Stimulated activated memory B cell treated with anti-CD40 and anti-IgM and Interleukin-4, amounts not matched to agents 10 μg/mL and 1 μg/mL and 100 μg/mL, for 72 hours (primary cell): ENCODE measurements at regions not wholly inside any gene's neighbourhood (a gene's known extent, or its start where the extent isn't known, plus 50 kb on each side); places are given as distances from the start of the nearest gene placed in this dataset.

Experiments
- ATAC-seq: fragments of 150-1000 bp; cut with Tn5 transposase; 2 replicates; pipeline ENCODE4 v1.10.0; 2021
- H3K27ac Mint-ChIP-seq: one replicate; pipeline ENCODE4 v1.8.0; 2022; ENCODE audit warnings: mild to moderate bottlenecking, mixed read lengths
- H3K27me3 Mint-ChIP-seq: one replicate; pipeline ENCODE4 v1.8.0; 2022; ENCODE audit warnings: mixed read lengths
- H3K36me3 Mint-ChIP-seq: one replicate; pipeline ENCODE4 v1.8.0; 2022; ENCODE audit warnings: mixed read lengths
- H3K4me1 Mint-ChIP-seq: one replicate; pipeline ENCODE4 v1.8.0; 2022; ENCODE audit warnings: mixed read lengths
- H3K4me3 Mint-ChIP-seq: one replicate; pipeline ENCODE4 v1.8.0; 2022; ENCODE audit warnings: mild to moderate bottlenecking, moderate library complexity, mixed read lengths
- H3K9me3 Mint-ChIP-seq: one replicate; pipeline ENCODE4 v1.8.0; 2022; ENCODE audit warnings: mixed read lengths

- Mint-ChIP-seq H3K36me3 (no peaks in the 10 kb centered on the region), H3K4me1 (no peaks in the 10 kb centered on the region), H3K27me3 (peaks cover 28% of the 10 kb centered on the region), H3K9me3 (no peaks in the 10 kb centered on the region), H3K4me3 (no peak overlapping the region), H3K27ac (no peak overlapping the region)
- ATAC-seq: no peak
These were observed 50.7 kb upstream of the SPATA12 start for GRCh38 chr3:57009802-57010201.

- H3K27ac Mint-ChIP-seq: no peak overlapping the region
- no peaks in the 10 kb centered on the region for H3K9me3 Mint-ChIP-seq
- H3K27me3 Mint-ChIP-seq: peaks cover 32% of the 10 kb centered on the region
- H3K4me1 Mint-ChIP-seq: no peaks in the 10 kb centered on the region
- ATAC-seq: no peak
- no peak overlapping the region for H3K4me3 Mint-ChIP-seq
- H3K36me3 Mint-ChIP-seq: no peaks in the 10 kb centered on the region
These were observed 51.1 kb upstream of the SPATA12 start for GRCh38 chr3:57009367-57009766.

DNA sequence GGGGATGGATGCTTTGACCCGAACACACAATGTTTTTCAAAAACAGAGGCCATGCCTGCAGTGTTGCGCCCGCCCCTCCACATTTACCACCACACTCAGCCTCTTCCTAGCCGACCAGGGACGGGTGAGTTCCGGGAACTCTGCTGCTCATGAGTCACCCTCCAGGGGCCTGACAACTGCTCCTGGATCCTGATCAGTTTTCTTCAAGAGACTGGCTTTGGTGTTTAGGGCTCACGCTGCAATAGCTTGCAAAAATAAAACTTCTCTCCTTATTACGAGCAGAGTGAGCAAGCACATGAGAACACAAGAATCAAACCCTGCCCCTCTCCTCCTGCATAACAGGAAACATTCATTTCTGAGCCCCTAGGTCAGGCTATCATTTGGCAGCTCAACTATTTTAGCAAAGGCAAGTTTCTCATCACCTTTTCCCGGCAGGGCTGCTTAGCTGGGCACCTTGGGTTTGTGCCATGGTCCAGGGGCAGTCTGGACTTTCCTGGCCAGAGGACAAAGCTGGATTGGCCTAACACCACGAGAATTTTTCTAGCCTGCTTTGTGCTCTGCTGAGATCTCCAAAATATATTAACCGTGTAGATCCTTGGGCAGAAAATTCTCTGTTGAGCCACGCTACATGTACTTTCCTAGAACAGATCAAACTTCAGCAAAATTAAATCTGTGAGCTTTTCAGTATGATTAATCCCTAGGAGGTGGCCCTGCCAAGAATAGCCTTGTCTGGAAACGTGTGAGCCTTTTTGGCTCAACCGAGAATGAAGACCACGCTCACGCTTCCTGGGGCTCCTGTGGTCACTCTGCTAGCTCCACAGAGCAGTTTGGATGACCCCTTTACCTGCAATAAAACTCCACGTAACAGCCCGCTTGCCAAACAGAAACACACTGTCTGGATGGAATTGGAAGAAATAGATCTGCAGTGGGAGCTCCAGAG is 52.7 kb upstream of the SPATA12 start:
- ATAC-seq: no peak
- Mint-ChIP-seq H3K4me3 (no peak overlapping the region), H3K4me1 (no peaks in the 10 kb centered on the region), H3K9me3 (no peaks in the 10 kb centered on the region), H3K36me3 (no peaks in the 10 kb centered on the region), H3K27ac (no peak overlapping the region), H3K27me3 (peaks cover 34% of the 10 kb centered on the region)

- H3K36me3 Mint-ChIP-seq: no peaks in the 10 kb centered on the region
- no peaks in the 10 kb centered on the region for H3K4me1 Mint-ChIP-seq
- peaks cover 34% of the 10 kb centered on the region for H3K27me3 Mint-ChIP-seq
- H3K4me3 Mint-ChIP-seq: no peak overlapping the region
- no peaks in the 10 kb centered on the region for H3K9me3 Mint-ChIP-seq
- H3K27ac Mint-ChIP-seq: no peak overlapping the region
- no peak for ATAC-seq
These were observed 53.5 kb upstream of the SPATA12 start for GRCh38 chr3:57006949-57007419.

GRCh38 chr3:57006179-57006657 is 54.2 kb upstream of the SPATA12 start:
- Mint-ChIP-seq H3K27ac (no peak overlapping the region), H3K27me3 (peaks cover 34% of the 10 kb centered on the region), H3K36me3 (no peaks in the 10 kb centered on the region), H3K9me3 (no peaks in the 10 kb centered on the region), H3K4me1 (no peaks in the 10 kb centered on the region), H3K4me3 (no peak overlapping the region)
- no peak for ATAC-seq

GRCh38 chr3:57004229-57004628 is 56.2 kb upstream of the SPATA12 start:
- H3K36me3 Mint-ChIP-seq: no peaks in the 10 kb centered on the region
- no peak overlapping the region for H3K4me3 Mint-ChIP-seq
- H3K4me1 Mint-ChIP-seq: no peaks in the 10 kb centered on the region
- ATAC-seq: no peak
- no peaks in the 10 kb centered on the region for H3K9me3 Mint-ChIP-seq
- H3K27ac Mint-ChIP-seq: no peak overlapping the region
- peaks cover 34% of the 10 kb centered on the region for H3K27me3 Mint-ChIP-seq

- Mint-ChIP-seq H3K4me1 (no peaks in the 10 kb centered on the region), H3K36me3 (no peaks in the 10 kb centered on the region), H3K4me3 (no peak overlapping the region), H3K27me3 (peaks cover 34% of the 10 kb centered on the region), H3K27ac (no peak overlapping the region), H3K9me3 (no peaks in the 10 kb centered on the region)
- no peak for ATAC-seq
These were observed 56.8 kb upstream of the SPATA12 start for GRCh38 chr3:57003676-57004075.

DNA sequence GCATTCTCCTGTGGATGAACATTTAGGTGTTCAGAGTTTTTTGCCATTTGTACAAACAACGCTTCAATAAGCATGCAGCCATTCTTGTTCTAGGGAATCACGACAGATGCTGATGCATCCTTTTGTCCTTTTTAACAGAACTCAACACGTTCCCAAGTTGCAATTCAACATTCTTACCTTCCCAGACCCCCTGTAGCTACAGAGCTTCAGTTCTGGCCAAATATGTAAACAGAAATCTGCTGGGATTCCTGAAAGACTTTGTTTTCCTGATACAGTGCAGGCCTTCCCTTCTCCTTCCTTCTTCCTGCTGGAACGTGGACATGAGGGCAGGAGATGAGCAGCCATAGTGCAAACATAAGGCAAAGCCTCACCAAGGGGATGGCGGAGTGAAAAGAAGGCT is 59.1 kb upstream of the SPATA12 start:
- Mint-ChIP-seq H3K4me3 (no peak overlapping the region), H3K9me3 (no peaks in the 10 kb centered on the region), H3K36me3 (no peaks in the 10 kb centered on the region), H3K4me1 (no peaks in the 10 kb centered on the region), H3K27ac (no peak overlapping the region), H3K27me3 (peaks cover 21% of the 10 kb centered on the region)
- ATAC-seq: no peak

DNA sequence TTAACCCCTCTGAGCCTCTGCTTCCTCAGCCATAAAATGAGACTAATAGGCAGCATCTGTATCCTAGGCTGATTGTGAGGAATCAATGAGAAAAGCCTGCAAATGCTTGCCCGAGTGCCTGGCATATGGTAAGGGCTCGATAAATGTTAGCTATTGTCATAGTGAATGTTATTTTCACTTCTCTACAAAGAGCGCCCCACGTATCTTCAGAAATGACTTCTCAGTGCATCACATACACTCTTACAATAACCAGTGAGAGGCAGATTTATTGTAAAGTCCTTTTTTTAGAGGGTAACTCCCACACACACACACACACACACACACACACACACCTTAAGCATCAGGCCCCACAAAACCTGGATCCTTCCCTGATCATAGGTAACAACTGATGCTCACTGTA is 60.5 kb upstream of the SPATA12 start:
- H3K27ac Mint-ChIP-seq: no peak overlapping the region
- H3K9me3 Mint-ChIP-seq: no peaks in the 10 kb centered on the region
- H3K27me3 Mint-ChIP-seq: peaks cover 8% of the 10 kb centered on the region
- ATAC-seq: peak; percentile 81
- H3K4me3 Mint-ChIP-seq: no peak overlapping the region
- H3K4me1 Mint-ChIP-seq: peaks cover 7% of the 10 kb centered on the region
- no peaks in the 10 kb centered on the region for H3K36me3 Mint-ChIP-seq

DNA sequence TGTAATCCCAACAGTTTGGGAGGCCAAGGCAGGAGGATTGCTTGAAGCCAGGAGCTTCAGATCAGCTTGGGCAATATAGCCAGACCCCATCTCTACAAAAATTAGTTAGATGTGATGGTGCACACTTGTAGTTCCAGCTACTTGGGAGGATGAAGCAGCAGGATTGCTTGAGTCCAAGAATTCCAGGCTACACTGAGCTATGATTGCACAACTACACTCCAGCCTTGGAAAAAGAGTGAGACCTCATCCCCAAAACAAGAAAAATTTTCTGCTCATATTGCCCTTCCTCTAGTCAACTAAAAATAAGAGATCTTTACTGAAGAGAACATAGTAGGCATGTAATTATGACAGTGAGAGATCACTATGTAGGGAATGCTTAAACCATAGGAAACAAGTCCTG is 60.9 kb upstream of the SPATA12 start:
- Mint-ChIP-seq H3K27ac (no peak overlapping the region), H3K9me3 (no peaks in the 10 kb centered on the region), H3K4me3 (no peak overlapping the region), H3K27me3 (peaks cover 3% of the 10 kb centered on the region), H3K36me3 (no peaks in the 10 kb centered on the region), H3K4me1 (peaks cover 7% of the 10 kb centered on the region)
- ATAC-seq: no peak

- ATAC-seq: no peak
- no peak overlapping the region for H3K27ac Mint-ChIP-seq
- peaks cover 7% of the 10 kb centered on the region for H3K4me1 Mint-ChIP-seq
These were observed 62.4 kb upstream of the SPATA12 start for GRCh38 chr3:56998076-56998529.

DNA sequence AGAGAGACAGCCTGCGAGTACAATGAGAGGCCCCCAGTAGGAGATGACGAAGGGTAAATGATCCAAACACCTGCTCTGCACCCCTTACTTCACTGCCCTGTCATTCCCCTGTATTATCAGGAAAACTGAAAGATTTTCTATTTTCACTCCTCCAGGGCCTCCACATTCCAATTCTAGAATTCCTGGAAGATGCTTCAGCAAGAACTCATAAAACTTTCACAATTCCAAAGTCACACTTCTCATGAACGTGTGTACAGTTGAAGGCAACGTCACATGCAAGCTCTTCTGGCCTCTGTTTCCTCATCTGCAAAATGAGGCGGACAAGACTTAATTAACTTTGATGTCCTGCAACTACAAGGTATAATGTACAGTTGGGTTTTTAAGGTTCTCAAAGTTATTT is 62.8 kb upstream of the SPATA12 start:
- no peak for ATAC-seq

More at GRCh38 chr3:56998076-56998529, 62.4 kb upstream of the SPATA12 start:
- Mint-ChIP-seq H3K36me3 (no peaks in the 10 kb centered on the region), H3K4me3 (no peak overlapping the region), H3K9me3 (no peaks in the 10 kb centered on the region), H3K27me3 (no peaks in the 10 kb centered on the region)

GRCh38 chr3:56997041-56997440 is 63.4 kb upstream of the SPATA12 start:
- Mint-ChIP-seq H3K27me3 (no peaks in the 10 kb centered on the region), H3K36me3 (no peaks in the 10 kb centered on the region), H3K9me3 (no peaks in the 10 kb centered on the region), H3K27ac (no peak overlapping the region), H3K4me1 (peaks cover 7% of the 10 kb centered on the region), H3K4me3 (no peak overlapping the region)
- ATAC-seq: no peak

More for the DNA sequence above, 62.8 kb upstream of the SPATA12 start:
- no peaks in the 10 kb centered on the region for H3K27me3 Mint-ChIP-seq
- no peak overlapping the region for H3K27ac Mint-ChIP-seq
- H3K4me1 Mint-ChIP-seq: peaks cover 7% of the 10 kb centered on the region
- H3K36me3 Mint-ChIP-seq: no peaks in the 10 kb centered on the region
- H3K4me3 Mint-ChIP-seq: no peak overlapping the region
- no peaks in the 10 kb centered on the region for H3K9me3 Mint-ChIP-seq

GRCh38 chr3:56994391-56994790 is 66.1 kb upstream of the SPATA12 start:
- Mint-ChIP-seq H3K9me3 (no peaks in the 10 kb centered on the region), H3K36me3 (no peaks in the 10 kb centered on the region), H3K27ac (no peak overlapping the region), H3K27me3 (peaks cover 20% of the 10 kb centered on the region), H3K4me3 (no peak overlapping the region), H3K4me1 (peaks cover 7% of the 10 kb centered on the region)
- ATAC-seq: no peak

DNA sequence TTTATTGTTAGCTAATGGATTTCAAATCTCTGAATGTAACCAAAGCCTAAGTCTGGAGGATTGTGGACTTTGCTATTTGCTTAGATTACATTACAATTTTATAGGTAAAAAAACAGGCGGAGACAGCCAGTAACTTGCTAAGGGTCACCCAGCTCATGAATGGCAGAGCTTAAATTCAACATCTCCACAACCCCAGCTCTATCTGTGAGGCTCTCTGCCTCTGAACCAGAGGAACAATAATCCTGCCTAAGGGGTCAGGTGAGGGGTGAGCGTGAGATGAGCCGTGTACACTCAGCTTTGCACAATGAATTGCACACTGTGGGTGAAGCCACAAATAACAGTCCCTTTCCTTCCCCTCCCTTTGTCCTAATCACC is 69.8 kb upstream of the SPATA12 start:
- Mint-ChIP-seq H3K27me3 (peaks cover 22% of the 10 kb centered on the region), H3K4me3 (no peak overlapping the region), H3K36me3 (no peaks in the 10 kb centered on the region), H3K4me1 (peaks cover 15% of the 10 kb centered on the region), H3K27ac (no peak overlapping the region), H3K9me3 (no peaks in the 10 kb centered on the region)
- ATAC-seq: no peak
